NCI-H2107 treated with DMSO at 0.1 percent for 48 hours (cell line): ENCODE measurements at regions not wholly inside any gene's neighbourhood (a gene's known extent, or its start where the extent isn't known, plus 50 kb on each side); places are given as distances from the start of the nearest gene placed in this dataset.

ENCODE experiments used
- DNase-seq: peaks from one replicate; lab custom pipeline; 2025; ENCODE audit not compliant: unreplicated experiment; lab: John Stamatoyannopoulos, UW

DNA sequence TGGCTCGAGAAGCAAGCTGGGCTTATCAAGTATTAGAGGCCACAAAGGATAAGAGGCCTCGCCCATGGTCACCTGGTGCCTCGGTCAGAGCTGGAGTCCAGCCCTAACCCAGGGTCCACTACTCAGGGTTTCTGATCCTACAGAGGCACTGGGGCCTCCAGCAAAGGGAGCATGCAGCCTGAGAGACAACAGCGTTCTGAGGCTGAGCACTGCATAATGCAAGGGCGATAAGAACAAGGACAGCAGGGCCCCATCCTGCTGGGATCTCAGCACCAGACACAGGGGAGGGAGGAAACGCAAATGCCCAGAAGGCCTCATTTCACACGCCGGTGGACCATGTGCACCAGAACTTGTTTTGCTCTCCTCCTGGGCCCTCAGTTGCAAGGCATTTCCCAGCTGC is 63.0 kb downstream of the C5orf15 start:
- no peak for DNase-seq

DNA sequence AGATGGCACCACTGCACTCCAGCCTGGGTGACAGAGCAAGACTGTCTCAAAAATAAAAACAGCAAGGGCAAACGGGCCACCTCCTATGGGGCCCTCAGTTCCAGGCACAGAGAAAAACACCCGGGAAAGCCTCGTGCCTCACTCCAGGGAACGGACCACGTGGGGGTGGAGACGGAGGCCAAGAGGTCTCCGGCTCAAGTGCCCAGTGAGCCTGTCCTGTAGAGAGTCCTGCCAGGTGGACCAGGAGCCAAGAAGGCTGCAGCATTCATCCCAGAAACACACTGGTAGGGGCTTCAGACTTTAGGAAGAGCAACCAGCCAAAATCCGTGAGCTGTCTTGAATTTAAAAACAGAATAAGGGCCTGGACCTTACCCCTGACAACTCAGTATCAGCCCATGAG is 63.8 kb downstream of the C5orf15 start:
- no peak for DNase-seq

DNA sequence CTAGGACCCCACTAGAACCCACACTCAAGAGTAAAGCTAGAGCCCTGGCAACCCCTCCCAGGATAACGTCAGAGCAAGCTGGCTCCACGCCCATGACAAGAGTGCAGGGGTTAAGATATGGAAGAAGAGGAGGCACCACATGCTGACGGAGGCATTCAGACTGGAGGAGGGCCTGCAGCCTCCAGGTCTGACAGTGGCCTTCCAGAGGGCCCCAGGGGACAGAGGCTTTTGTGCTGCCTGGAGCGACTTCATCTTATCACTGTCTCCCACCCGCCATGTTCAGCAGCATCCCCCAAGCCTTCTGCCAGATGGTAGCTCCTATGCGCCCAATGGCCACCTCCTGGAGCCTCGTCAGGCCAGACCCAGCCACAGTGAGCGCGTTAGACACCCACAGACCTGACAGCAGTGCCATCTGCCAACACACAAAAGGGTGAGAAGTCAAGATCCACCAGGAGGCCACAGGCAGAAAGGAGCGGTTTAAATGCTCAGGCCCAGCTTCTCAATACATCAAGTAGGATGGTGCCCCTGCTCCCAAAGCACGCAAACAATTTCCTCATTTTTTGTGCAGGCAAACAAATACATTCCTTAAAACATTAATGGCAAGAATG is 65.8 kb downstream of the C5orf15 start:
- no peak for DNase-seq

DNA sequence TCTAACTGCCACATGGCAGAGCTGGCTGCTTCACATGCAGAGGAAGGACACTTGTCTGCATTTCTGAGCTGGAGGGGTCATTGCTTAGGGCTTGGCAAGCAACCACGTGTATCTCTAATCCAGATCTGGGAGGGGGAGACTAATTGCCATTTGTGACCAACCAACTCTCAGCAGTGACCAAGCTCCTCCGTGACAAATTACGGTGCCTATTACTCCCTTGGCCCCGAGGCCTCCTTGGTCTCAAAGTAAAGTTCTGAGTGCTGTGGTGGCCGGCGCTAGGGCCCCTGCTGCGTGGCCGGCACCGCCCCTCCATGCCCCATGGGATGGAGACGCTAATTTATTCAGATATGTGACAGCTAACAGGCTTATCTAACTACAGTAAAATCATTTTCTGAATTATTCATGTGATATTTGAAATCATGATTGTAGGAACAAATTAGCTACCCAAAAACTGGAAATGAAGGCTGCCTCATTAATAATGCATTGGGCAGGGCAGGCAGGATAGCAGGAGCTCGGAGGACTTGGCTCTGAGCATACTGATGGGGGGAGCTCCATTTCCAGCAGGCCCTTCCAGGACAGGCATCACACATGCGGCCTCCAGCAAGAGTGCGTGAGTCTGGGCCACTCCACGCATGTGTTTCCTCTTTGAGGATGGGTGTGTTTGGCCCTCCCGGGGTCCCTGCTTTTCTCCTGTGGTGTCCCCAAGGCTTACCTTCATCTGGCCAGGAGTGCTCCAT is 67.7 kb downstream of the C5orf15 start:
- DNase-seq: no peak

DNA sequence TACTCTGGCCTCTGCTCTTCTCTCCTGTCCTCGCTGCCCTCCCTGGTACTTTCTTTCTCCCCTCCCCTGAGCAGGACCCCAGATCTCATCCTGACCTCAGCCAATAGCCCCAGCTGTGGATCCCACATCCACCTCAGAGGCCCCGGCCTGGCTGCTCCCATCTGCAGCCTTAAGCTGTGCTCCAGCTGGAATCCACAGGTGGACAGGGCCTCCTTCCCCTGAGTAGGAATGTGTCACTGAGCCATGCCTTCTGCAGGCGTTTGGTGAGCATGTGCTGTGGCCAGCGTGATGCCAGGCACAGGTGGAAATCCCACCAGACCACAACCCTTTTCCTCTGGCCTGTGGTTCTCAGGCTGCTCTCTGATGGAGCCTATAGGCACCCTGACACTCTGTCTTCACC is 68.9 kb downstream of the C5orf15 start:
- no peak for DNase-seq

DNA sequence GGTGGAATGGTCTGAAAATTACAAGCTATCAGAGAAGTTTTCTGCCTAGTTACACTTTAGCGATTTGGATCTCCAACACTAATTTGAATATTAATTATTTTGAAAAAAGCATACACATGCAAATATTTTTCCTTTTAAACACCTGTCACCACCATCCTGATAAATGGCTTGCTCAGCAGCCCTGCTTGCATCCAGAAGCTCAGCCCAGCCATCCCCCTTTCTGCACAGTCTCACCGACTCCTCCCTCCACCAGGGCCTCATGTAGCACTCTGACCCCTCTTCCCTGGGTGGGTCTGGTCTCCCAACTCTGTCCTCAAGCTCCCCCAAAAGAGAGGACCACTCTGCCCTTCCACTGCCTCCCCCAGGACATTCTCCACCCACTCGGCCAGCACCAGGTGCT is 70.0 kb downstream of the C5orf15 start:
- no peak for DNase-seq

DNA sequence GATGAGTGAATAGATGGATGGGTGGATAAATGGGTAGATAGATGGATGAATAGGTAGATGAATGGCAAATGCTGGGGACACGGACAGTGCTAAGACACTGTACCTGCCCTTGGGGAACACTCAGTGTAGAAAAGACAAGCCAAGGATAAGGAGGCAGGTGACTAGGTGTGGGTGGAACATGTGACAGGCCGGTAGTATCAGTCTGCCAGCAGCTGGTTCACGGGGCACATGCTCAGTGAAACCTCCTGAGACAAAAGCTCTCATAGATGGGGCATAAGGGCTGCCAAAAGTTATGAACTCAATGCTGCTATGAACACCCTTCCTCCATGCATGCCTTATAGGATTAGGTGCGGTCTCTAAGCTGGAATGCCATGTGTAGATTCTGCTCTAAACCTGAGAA is 71.0 kb downstream of the C5orf15 start:
- no peak for DNase-seq

DNA sequence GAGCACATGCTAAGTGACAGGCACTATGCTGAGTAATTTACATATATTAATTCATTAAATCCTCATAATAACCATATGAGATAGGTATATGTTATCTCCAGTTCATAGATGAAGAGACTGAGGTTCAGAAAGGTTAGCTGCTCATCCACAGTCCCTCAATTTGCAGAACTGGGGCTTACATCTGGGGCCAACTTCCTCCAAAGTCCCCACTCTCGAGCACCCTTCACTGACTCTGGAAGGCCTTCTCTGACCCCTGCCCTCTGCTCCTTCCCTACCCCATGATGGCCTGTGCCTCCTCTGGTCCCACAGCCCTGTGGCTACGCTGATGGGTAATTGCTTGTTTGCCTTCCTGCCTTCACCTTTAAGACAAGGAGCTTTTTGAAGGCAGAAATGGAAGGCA is 71.6 kb downstream of the C5orf15 start:
- DNase-seq: no peak

DNA sequence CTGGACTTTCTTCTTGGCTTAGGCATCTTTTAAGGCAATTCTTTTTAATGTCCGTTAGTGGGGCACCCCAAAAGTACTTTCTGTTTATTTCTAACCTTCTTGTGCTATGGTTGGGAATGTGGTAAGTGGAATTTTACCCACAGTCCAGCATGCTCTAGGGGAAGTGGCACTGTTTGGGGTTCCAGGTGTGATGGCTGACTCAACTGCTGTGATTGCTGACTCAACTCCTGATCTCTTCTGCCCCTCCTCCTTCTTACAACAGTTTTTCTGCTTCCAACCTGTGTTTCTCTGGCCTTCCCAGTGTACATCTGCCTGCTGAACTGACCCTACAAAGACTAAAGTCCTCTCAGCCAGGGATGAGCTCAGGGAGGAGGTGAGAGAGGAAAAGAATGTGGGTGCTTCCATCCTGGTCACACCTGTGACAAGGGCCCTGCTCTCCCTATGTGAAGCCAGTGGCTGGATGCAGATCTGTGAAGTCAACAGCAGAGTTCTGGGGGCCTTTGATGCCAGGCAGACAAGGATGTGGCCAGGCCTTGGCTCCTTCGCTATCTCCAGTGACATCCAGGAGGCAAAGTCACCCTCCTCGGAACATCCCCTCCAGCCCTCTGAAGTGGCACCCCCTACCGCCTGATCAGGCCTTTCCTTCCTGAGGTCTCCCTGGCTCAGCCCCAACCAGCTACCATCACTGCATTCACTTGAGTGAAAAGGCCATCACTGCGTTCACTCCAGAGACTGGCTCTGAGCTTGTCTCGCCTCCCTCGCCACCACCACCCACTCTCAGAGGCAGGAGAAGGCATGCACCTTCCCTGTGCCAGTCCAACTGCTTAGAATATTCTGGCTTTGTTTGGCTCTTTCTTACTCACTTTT is 72.2 kb downstream of the C5orf15 start:
- no peak for DNase-seq

DNA sequence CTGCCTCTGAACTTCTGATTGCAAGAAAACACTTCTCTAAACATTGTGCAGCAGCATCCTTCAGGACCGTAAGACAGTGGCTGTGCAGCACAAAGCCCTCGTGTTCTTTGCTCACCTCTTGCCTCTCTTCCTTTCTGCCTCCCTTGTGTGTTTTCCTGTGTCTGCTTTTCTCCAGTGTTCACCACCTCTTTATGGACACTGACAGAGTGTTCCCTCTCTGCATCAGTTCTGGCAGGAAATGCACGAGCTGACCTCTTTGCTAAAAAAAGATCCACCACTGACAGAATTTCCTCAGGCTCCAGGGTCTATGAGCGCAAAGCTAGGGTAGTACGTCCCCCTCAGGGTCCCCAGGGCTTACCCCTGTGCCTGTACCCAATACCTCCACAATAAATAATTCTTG is 74.3 kb downstream of the C5orf15 start:
- no peak for DNase-seq

DNA sequence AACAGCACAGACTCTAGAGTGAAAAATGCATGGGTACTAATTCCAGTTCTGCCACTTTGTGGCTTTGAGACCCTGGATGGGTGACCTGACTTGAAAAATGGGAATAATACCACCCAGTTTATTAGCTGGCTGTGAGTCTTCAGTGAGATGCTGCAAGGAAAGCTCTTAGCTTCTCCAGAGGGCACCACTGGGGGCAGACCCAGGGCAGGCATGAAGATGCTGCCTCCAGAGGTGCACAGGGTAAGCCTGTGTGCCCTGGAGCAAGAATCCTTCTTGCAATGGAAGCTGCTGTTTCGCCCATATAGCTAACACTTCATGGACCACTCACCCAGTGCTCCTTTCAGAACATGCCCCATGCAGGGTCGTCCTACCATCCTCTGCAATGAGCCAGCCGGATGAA is 75.7 kb downstream of the C5orf15 start:
- no peak for DNase-seq

DNA sequence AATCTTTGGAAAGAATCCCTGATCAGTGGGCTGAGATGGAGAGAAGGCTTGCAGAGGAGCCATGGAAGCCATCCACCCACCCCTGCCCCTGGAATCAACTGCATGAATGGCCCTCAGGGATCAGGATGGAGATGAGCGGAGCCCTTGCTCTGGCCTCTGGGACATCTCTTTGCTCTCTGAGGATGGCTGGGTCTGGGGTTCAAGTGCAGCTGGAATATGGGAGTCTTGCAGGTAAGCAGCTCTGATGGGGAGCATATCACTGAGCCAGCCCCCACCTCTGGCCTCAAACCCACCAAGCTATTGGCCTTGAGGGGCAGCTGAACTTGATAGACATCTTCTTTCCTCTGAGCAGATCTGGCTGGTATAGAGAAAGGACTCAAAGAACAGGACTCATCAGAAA is 76.1 kb downstream of the C5orf15 start:
- DNase-seq: no peak

DNA sequence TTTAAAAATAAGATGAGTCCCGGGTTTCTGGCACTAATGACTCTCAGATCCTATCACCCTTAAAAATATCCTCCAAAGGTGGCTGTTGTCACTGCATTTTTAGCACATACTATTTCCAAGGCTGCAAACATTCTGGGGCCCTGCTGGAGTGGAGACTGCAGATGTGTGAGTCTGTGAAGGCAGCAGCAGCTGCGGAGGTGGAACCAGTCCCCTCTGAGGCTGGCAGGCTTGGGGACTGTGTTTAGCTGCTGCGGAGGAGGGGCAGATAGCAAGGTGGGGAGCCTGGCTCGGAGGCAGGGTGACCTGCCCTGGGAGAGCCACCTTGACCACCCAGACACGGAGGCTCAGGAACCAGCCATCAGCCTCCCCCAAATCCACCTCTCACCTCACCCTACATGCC is 77.0 kb downstream of the C5orf15 start:
- no peak for DNase-seq

DNA sequence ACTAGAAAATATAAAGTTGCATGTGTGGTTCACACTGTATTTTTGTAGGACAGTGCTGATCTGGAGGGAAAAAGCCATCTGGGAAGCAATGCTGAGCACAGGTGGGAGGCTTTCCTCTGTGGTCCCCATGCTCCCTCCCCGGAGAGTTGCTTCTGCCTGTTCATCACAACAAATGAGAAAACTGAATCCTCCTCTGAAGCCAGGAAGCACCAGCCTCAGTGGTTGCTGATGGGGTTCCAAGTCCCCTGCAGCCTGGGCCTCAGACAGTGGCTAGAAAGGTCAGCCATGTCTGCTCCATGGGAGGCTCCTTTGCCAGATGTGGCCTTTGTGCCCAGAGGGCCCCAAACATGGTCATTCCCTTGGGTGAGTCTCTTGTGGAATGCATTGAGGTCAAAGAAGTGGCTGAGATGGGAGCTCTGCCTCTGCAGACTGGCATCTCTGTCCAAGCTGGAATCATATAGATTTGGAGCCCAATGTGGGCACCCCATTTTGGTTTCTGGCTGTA is 77.6 kb downstream of the C5orf15 start:
- DNase-seq: no peak

DNA sequence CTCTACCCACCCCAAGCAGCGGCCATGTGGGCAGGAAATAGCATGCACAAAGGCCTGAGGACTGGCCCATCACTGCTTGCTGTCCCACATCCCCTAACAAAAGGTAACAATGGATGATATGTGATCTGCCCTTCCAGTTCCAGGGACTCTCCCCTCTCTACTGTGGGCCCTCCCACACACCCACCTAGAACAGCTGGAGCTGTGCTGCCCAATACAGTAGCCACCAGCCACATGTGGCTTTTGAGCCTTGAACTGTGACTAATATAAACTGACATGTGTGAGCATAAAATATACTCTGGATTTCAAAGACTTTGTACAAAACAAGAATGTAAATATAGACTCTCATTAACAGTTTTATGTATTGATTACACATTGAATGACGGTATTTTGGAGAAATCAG is 78.1 kb downstream of the C5orf15 start:
- no peak for DNase-seq

DNA sequence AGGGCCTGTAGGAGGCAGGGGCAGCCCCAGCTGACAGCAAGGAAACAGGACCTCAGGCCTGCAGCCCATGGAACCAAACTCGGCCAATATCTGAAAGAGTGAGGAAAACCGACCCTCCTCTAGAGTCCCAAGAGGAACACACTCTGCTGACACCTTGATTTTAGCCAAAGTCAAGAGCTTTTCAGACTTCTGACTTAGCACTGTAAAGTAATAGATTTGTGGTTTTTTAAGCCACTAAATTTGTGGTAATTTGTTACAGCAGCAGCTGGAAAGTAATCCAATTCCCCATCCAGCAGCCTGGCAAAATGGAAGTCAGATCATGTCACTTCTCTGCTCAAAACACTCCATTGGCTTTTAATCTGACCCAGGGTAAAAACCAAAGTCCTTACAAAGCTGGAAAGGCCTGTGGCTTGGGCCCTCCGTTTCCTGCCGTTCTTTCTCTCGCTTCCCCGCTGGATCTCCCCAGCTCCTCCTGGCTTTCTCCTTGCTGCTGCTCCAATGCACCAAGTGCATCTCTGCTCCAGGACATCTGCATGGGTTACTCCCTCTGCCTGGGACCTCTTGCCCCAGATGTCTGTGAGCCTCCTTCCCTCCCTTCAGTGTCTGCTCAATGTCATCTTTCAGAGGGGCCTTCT is 79.0 kb downstream of the C5orf15 start:
- DNase-seq: no peak

DNA sequence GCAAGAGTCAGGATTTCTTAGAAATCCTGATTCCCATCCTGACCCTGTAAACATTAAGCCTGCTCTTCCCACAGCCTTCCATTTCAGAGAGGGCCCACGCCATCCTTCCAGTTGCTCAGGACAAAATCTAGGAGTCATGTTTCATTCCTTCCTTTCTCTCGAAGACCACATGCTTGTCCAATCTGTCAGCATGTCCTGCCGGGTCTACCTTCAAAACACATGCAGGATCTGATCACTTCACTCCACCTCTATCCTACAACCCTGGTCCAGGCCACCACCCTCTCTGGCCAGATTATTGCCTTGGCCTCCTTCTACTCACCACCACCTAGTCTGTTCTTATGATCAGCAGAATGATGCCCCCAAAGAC is 79.8 kb downstream of the C5orf15 start:
- DNase-seq: no peak

DNA sequence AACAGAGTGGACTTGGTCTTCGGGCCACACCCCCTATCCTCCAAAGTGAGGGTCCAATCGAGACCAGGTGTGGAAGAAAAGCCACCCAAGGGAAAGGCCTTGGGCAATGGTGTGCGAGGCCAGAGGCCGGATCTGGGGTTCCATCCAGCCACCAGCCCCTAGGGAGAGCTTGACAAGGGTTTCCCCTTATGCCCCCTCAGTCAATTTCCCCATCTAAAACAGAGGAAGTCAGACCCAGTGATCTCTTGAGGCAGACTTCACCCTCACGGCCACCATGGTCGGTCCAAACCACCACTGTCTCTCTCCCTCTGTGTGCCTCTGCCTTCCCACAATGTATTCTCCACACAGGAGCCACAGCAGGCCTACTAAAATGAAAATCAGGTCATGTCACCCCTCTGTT is 82.9 kb downstream of the C5orf15 start:
- no peak for DNase-seq

DNA sequence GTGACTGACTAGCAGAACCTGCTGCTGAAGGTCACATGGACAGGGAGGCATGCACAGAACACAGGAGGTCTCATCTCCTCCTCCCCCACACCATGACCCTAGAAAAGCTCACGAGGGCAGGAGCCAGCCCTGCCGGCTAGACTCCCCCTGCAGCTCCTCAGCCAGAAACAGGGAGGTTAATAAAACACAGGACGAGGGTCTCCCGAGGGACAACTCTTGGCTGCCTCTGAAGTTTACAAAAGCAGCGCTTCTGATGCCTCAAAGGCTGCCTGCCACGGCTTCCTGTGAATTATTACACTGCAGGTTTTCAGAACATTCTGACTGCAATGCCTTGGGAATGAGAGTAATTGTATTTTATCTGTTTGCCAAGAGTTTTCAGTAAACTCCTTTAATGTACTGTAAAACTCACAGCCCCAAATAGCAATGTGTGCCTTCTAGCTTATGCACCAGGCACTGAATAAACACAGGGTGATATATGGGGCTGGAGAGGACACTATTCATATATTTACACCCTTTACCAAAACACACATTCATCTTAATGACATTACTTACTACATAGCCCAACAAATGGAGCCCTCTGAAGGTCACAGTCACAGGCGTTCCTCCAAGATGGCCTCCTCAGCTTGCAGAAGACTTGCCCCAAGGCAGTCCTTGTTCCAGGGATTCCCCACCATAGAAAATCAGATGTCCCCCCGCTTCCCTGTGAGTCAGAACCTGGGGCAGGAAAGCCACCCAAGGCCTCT is 83.7 kb downstream of the C5orf15 start:
- no peak for DNase-seq

DNA sequence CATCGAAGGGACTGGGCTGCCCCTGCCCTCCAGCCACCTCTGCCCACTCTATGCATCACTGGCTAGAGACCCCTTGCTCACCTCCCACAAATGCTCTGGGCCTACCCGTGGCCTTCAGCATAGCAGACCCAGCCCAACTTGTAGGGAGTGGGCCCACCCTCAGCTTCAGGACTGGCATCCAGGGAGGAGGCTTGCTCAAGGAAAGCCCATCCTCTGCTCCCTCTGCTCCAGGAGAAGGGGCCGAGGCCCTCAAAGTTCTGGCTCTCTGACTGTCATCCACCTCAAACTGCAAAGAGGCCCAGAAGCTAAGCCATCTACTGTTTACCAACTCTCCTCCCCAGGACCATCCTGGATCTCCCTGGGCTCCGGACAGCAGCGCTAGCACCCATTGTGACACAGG is 84.5 kb downstream of the C5orf15 start:
- no peak for DNase-seq

DNA sequence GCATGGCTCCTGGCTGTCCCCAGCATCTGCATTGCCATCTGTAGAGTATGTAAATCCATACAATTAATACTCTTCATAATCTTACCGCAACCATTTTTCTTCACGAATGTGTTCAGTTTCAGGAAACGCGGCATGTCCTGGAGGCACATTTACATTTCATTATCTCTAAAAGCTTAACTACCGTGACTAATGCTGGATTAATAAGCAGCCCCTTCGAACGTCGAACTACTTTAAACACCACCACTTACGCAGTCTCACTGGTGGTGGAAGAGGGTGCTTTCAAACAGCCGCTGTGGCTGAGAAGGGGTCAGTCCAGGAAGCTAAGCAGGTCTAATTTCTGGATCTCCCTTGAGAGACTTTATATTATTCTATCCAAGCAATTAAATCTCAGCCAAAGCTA is 85.6 kb downstream of the C5orf15 start:
- DNase-seq: no peak
